Urothelium cell line (cell line): ENCODE measurements at regions not wholly inside any gene's neighbourhood (a gene's known extent, or its start where the extent isn't known, plus 50 kb on each side); places are given as distances from the start of the nearest gene placed in this dataset.
"Not testable (repeated sequence)": the region's sequence is repeated elsewhere in the genome, so short reads cannot be mapped to it uniquely, and the experiment has no call there.

ENCODE experiments used
- DNase-seq: peaks from one replicate; pipeline ENCODE4 v3.0.0; 2011; ENCODE audit warnings: low spot score, mixed read lengths
- FAIRE-seq: peaks from 2 replicates; lab custom pipeline; 2011; peaks lifted over from hg19 to GRCh38; lab: Jason Lieb, UNC

- FAIRE-seq (no peak), DNase-seq (no peak)
Measured at GRCh38 chr17:14581186-14581830, 280.4 kb downstream of the HS3ST3B1 start.

GRCh38 chr17:14580499-14580898 is 279.6 kb downstream of the HS3ST3B1 start:
- no peak for FAIRE-seq
- DNase-seq, result no peak

- DNase-seq, result no peak
- FAIRE-seq, result no peak
Measured at GRCh38 chr17:14579716-14580115, 278.8 kb downstream of the HS3ST3B1 start.

GRCh38 chr17:14575471-14575953 is 274.6 kb downstream of the HS3ST3B1 start:
- DNase-seq (no peak), FAIRE-seq (no peak)

- FAIRE-seq, DNase-seq: not testable (repeated sequence)
Measured at GRCh38 chr17:14560325-14560724, 259.4 kb downstream of the HS3ST3B1 start.

GRCh38 chr17:14559264-14560119 is 258.6 kb downstream of the HS3ST3B1 start:
- DNase-seq (no peak), FAIRE-seq (no peak)

GRCh38 chr17:14557480-14557879 is 256.6 kb downstream of the HS3ST3B1 start:
- no peak for FAIRE-seq
- no peak for DNase-seq

GRCh38 chr17:14553847-14554246 is 253.0 kb downstream of the HS3ST3B1 start:
- DNase-seq (no peak), FAIRE-seq (no peak)

- FAIRE-seq, result no peak
- DNase-seq, result no peak
Measured at GRCh38 chr17:14552306-14552705, 251.4 kb downstream of the HS3ST3B1 start.

GRCh38 chr17:14547556-14547955 is 246.7 kb downstream of the HS3ST3B1 start:
- FAIRE-seq, result no peak

GRCh38 chr17:14547016-14547415 is 246.1 kb downstream of the HS3ST3B1 start:
- no peak for FAIRE-seq
- DNase-seq, result no peak

More at GRCh38 chr17:14547556-14547955, 246.7 kb downstream of the HS3ST3B1 start:
- DNase-seq, result no peak

GRCh38 chr17:14545156-14545906 is 244.4 kb downstream of the HS3ST3B1 start:
- FAIRE-seq (no peak), DNase-seq (no peak)

- FAIRE-seq, result no peak
Measured at GRCh38 chr17:14541714-14542113, 240.8 kb downstream of the HS3ST3B1 start.

GRCh38 chr17:14539801-14540200 is 238.9 kb downstream of the HS3ST3B1 start:
- no peak for DNase-seq
- FAIRE-seq, result no peak

More at GRCh38 chr17:14541714-14542113, 240.8 kb downstream of the HS3ST3B1 start:
- no peak for DNase-seq

- FAIRE-seq, DNase-seq: not testable (repeated sequence)
Measured at GRCh38 chr17:14532242-14532641, 231.4 kb downstream of the HS3ST3B1 start.

- no peak for DNase-seq
- FAIRE-seq, result no peak
Measured at GRCh38 chr17:14525551-14526455, 224.9 kb downstream of the HS3ST3B1 start.

- DNase-seq, result no peak
- FAIRE-seq, result no peak
Measured at GRCh38 chr17:14522795-14523387, 222.0 kb downstream of the HS3ST3B1 start.

- not testable (repeated sequence) for DNase-seq, FAIRE-seq
Measured at GRCh38 chr17:14518919-14519318, 218.0 kb downstream of the HS3ST3B1 start.

GRCh38 chr17:14514973-14515372 is 214.1 kb downstream of the HS3ST3B1 start:
- FAIRE-seq (no peak), DNase-seq (no peak)

- DNase-seq (no peak), FAIRE-seq (no peak)
Measured at GRCh38 chr17:14513835-14514234, 213.0 kb downstream of the HS3ST3B1 start.
